Endodermal cell (in vitro differentiated cells): ENCODE measurements at regions not wholly inside any gene's neighbourhood (a gene's known extent, or its start where the extent isn't known, plus 50 kb on each side); places are given as distances from the start of the nearest gene placed in this dataset.

ENCODE experiments used
- DNase-seq: peaks from one replicate; pipeline ENCODE4 v3.0.0-alpha.2; 2017
- H3K27ac ChIP-seq: 2 replicates; pipeline ENCODE4 v1.5.1; 2013; ENCODE audit warnings: mild to moderate bottlenecking, low read depth, low read length, moderate library complexity
- H3K27me3 ChIP-seq: 2 replicates; pipeline ENCODE4 v1.6.1; 2013; ENCODE audit warnings: mild to moderate bottlenecking, low read length, moderate library complexity; ENCODE audit not compliant: insufficient read depth, control insufficient read depth, poor library complexity, severe bottlenecking
- H3K36me3 ChIP-seq: 2 replicates; pipeline ENCODE4 v1.7.0; 2013; ENCODE audit warnings: mild to moderate bottlenecking, low read length, moderate library complexity; ENCODE audit not compliant: control insufficient read depth, insufficient read depth
- H3K4me1 ChIP-seq: one replicate; pipeline ENCODE4 v1.7.0; 2013; ENCODE audit warnings: low read length; ENCODE audit not compliant: control insufficient read depth, insufficient read depth
- H3K4me3 ChIP-seq: 2 replicates; pipeline ENCODE4 v1.5.1; 2013; ENCODE audit warnings: mild to moderate bottlenecking, low read length, moderate library complexity
- H3K9ac ChIP-seq: 2 replicates; pipeline ENCODE4 v1.6.1; 2013; ENCODE audit warnings: mild to moderate bottlenecking, low read length, moderate library complexity; ENCODE audit not compliant: poor library complexity, severe bottlenecking; ENCODE audit errors: extremely low read depth
- H3K9me3 ChIP-seq: 2 replicates; pipeline ENCODE4 v1.6.1; 2013; ENCODE audit warnings: mild to moderate bottlenecking, low read length, moderate library complexity; ENCODE audit not compliant: control insufficient read depth
- H3K27ac Mint-ChIP-seq: 2 replicates; pipeline ENCODE4 v1.8.0; 2020; ENCODE audit warnings: mixed read lengths
- H3K27me3 Mint-ChIP-seq: 2 replicates; pipeline ENCODE4 v1.8.0; 2021; ENCODE audit warnings: mild to moderate bottlenecking, mixed read lengths; ENCODE audit not compliant: insufficient read depth
- H3K36me3 Mint-ChIP-seq: 2 replicates; pipeline ENCODE4 v1.8.0; 2020; ENCODE audit warnings: low read depth, mixed read lengths
- H3K4me1 Mint-ChIP-seq: 2 replicates; pipeline ENCODE4 v1.8.0; 2020; ENCODE audit warnings: mixed read lengths
- H3K4me3 Mint-ChIP-seq: 2 replicates; pipeline ENCODE4 v1.8.0; 2020; ENCODE audit warnings: mild to moderate bottlenecking, moderate library complexity, mixed read lengths
- H3K9me3 Mint-ChIP-seq: 2 replicates; pipeline ENCODE4 v1.8.0; 2020; ENCODE audit warnings: mild to moderate bottlenecking, mixed read lengths
- WGBS, 2 experiments: methylation state at CpG; one replicate each; pipeline versions ENCODE4 v1.1.5 to v1.1.7; 2013; ENCODE audit warnings: missing lambda C conversion rate in 2 of 2, mixed read lengths in 1 of 2; ENCODE audit not compliant: insufficient coverage in 1 of 2, insufficient read length in 1 of 2; 5-methylcytosine and 5-hydroxymethylcytosine counted together
- TF ChIP-seq, protein P1 (sequence below): fragments of 200-600 bp; sonication (generic); conservative IDR thresholded peaks from 2 replicates; pipeline ENCODE4 v1.5.0; 2021; ENCODE audit warnings: antibody characterized with exemption, mild to moderate bottlenecking

DNA sequence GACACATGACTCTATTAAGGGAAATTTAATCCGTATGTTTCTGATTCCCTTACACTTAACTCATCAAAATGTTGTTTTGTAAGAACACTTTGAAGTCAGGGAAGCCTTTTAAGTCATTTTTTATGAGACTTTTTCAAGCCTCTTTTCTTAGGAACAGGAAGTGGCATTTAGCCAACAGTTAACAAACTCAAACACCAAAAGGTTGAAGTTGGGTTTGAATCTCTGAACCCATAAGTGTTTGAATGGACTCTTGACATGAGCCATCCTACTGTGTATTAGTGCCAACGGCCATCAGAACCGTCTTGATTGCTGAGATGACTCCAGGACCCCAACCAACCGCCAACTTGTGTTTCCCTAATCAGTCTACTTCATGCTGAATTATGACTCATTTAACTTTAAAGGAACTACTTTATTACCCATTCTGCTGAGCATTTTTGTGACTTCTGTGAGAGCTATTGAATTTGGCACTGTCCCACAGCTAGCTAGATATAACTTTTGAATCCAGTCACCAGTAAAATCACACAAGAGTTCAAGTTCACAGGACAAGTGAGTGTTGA lies 209.1 kb upstream of the FAT1 start:
- no peak for DNase-seq
- Histone ChIP-seq H3K27me3 (no peaks in the 10 kb centered on the region), H3K4me3 (no peak overlapping the region), H3K27ac (no peak overlapping the region), H3K9me3 (no peaks in the 10 kb centered on the region), H3K4me1 (no peaks in the 10 kb centered on the region), H3K9ac (no peak overlapping the region), H3K36me3 (no peaks in the 10 kb centered on the region)
- H3K4me3 Mint-ChIP-seq = no peak overlapping the region
- WGBS, 2 experiments = 93 to 94% methylated on average over 3 to 4 of the region's 4 CpGs
- peaks cover 5% of the 10 kb centered on the region for H3K9me3 Mint-ChIP-seq
- no peaks in the 10 kb centered on the region for H3K27me3 Mint-ChIP-seq
- no peaks in the 10 kb centered on the region for H3K4me1 Mint-ChIP-seq
- TF ChIP-seq, protein P1, sequence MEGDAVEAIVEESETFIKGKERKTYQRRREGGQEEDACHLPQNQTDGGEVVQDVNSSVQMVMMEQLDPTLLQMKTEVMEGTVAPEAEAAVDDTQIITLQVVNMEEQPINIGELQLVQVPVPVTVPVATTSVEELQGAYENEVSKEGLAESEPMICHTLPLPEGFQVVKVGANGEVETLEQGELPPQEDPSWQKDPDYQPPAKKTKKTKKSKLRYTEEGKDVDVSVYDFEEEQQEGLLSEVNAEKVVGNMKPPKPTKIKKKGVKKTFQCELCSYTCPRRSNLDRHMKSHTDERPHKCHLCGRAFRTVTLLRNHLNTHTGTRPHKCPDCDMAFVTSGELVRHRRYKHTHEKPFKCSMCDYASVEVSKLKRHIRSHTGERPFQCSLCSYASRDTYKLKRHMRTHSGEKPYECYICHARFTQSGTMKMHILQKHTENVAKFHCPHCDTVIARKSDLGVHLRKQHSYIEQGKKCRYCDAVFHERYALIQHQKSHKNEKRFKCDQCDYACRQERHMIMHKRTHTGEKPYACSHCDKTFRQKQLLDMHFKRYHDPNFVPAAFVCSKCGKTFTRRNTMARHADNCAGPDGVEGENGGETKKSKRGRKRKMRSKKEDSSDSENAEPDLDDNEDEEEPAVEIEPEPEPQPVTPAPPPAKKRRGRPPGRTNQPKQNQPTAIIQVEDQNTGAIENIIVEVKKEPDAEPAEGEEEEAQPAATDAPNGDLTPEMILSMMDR = no peak
- no peak overlapping the region for H3K27ac Mint-ChIP-seq
- H3K36me3 Mint-ChIP-seq = no peaks in the 10 kb centered on the region

DNA sequence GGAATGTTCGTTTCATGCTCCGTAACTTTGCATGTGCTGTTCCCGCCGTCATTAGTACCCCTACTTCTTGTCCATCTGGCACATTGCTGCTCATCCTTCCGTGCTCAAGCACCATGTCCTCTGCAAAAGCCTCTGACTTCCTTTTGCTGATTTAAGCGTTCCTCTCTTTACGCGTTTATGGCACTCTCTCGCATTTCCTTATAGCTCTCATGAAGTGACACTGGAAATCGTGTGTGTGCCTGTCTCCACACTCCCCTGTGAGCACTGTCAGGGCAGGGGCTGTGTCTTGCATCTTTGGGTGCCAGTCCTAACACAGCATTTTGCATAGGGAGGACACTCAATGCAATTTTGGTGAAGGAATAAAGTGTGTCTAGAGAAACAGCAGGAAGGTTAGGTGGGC lies 210.6 kb upstream of the FAT1 start:
- TF ChIP-seq, protein P1 = no peak
- H3K36me3 Mint-ChIP-seq = no peaks in the 10 kb centered on the region
- Histone ChIP-seq H3K27ac (no peak overlapping the region), H3K4me3 (no peak overlapping the region), H3K9ac (no peak overlapping the region), H3K4me1 (no peaks in the 10 kb centered on the region), H3K27me3 (no peaks in the 10 kb centered on the region), H3K9me3 (no peaks in the 10 kb centered on the region), H3K36me3 (no peaks in the 10 kb centered on the region)
- H3K27me3 Mint-ChIP-seq = no peaks in the 10 kb centered on the region
- no peaks in the 10 kb centered on the region for H3K4me1 Mint-ChIP-seq
- H3K27ac Mint-ChIP-seq = no peak overlapping the region
- no peak overlapping the region for H3K4me3 Mint-ChIP-seq
- no peak for DNase-seq
- 92 to 96% methylated on average over 10 of the region's 10 CpGs for whole genome bisulfite sequencing, 2 experiments
- H3K9me3 Mint-ChIP-seq = peaks cover 5% of the 10 kb centered on the region

DNA sequence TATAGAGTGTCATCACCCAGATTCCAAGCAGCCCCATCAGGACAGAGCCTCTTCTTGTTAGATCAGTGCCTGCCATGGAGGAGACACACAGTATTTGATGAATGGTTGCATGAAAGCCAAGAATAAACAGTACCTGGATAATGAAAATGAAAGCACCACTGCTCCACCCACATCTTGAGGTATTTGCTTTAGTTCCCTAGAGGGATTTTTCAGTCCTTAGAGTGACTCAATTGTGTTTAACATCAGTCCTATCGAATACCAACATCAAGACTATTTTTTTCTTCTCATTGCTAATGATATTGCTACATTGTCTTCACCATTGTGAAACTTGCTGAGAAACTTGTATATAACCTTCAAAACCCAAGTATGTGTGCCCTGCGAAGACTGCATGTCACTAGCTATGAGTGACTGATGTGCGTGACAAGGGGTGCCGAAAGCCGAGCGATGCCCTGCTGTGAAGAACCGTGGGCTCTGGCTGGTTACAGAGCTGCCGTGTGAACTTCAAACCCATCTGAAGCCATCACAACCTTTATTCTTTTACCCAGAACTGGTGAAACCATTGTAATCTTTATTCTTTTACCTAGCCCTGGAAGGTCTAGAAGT lies 211.3 kb upstream of the FAT1 start:
- Histone ChIP-seq H3K4me1 (no peaks in the 10 kb centered on the region), H3K9me3 (no peaks in the 10 kb centered on the region), H3K4me3 (no peak overlapping the region), H3K27ac (no peak overlapping the region), H3K36me3 (no peaks in the 10 kb centered on the region), H3K27me3 (no peaks in the 10 kb centered on the region), H3K9ac (no peak overlapping the region)
- TF ChIP-seq, protein P1 = no peak
- no peaks in the 10 kb centered on the region for H3K4me1 Mint-ChIP-seq
- no peaks in the 10 kb centered on the region for H3K36me3 Mint-ChIP-seq
- no peak overlapping the region for H3K4me3 Mint-ChIP-seq
- peaks cover 4% of the 10 kb centered on the region for H3K9me3 Mint-ChIP-seq
- H3K27me3 Mint-ChIP-seq = no peaks in the 10 kb centered on the region
- DNase-seq = no peak
- 93 to 95% methylated on average over 8 of the region's 8 CpGs for WGBS, 2 experiments
- H3K27ac Mint-ChIP-seq = no peak overlapping the region
